Mesendoderm (in vitro differentiated cells): ENCODE measurements at regions not wholly inside any gene's neighbourhood (a gene's known extent, or its start where the extent isn't known, plus 50 kb on each side); places are given as distances from the start of the nearest gene placed in this dataset.

Source experiments
- DNase-seq: peaks from one replicate; pipeline ENCODE4 v3.0.0; 2013
- H2AK5ac ChIP-seq: 2 replicates; pipeline ENCODE4 v1.6.1; 2013; ENCODE audit warnings: low read length, inconsistent platforms
- H2BK120ac ChIP-seq: 2 replicates; pipeline ENCODE4 v1.6.1; 2013; ENCODE audit warnings: low read depth, mild to moderate bottlenecking, low read length, moderate library complexity, mixed read lengths
- H2BK15ac ChIP-seq: replicated peaks from 2 replicates; pipeline ENCODE4 v1.6.1; 2013; ENCODE audit warnings: low read depth, mild to moderate bottlenecking, moderate library complexity
- H2BK5ac ChIP-seq: 2 replicates; pipeline ENCODE4 v1.6.1; 2013; ENCODE audit warnings: low read length, inconsistent platforms
- H3K18ac ChIP-seq: 2 replicates; pipeline ENCODE4 v1.6.1; 2013; ENCODE audit warnings: mild to moderate bottlenecking, low read length, mixed read lengths
- H3K23ac ChIP-seq: one replicate; pipeline ENCODE4 v1.6.1; 2013; ENCODE audit warnings: low read length
- H3K27ac ChIP-seq: 2 replicates; pipeline ENCODE4 v1.5.1; 2013; ENCODE audit warnings: low read depth, mild to moderate bottlenecking, inconsistent platforms, low read length, moderate library complexity
- H3K27me3 ChIP-seq: 2 replicates; pipeline ENCODE4 v1.6.1; 2013; ENCODE audit warnings: low read length, control low read depth, mild to moderate bottlenecking, inconsistent platforms; ENCODE audit not compliant: insufficient read depth, poor library complexity
- H3K36me3 ChIP-seq: 2 replicates; pipeline ENCODE4 v1.6.1; 2013; ENCODE audit warnings: low read length, inconsistent platforms; ENCODE audit not compliant: control insufficient read depth, insufficient read depth
- H3K4ac ChIP-seq: one replicate; pipeline ENCODE4 v1.6.1; 2013; ENCODE audit warnings: low read depth, mild to moderate bottlenecking, low read length, moderate library complexity
- H3K4me1 ChIP-seq: 2 replicates; pipeline ENCODE4 v1.6.1; 2013; ENCODE audit warnings: low read depth, low read length, inconsistent platforms; ENCODE audit not compliant: control insufficient read depth
- H3K4me2 ChIP-seq: 2 replicates; pipeline ENCODE4 v1.6.1; 2013; ENCODE audit warnings: low read length
- H3K4me3 ChIP-seq: 2 replicates; pipeline ENCODE4 v1.5.1; 2013; ENCODE audit warnings: mild to moderate bottlenecking, low read length
- H3K56ac ChIP-seq: one replicate; pipeline ENCODE4 v1.6.1; 2013; ENCODE audit warnings: low read length
- H3K79me1 ChIP-seq: 2 replicates; pipeline ENCODE4 v1.6.1; 2013; ENCODE audit warnings: low read length, inconsistent platforms
- H3K79me2 ChIP-seq: 2 replicates; pipeline ENCODE4 v1.6.1; 2013; ENCODE audit warnings: mild to moderate bottlenecking, low read length; ENCODE audit not compliant: control insufficient read depth, insufficient read depth
- H3K9ac ChIP-seq: 2 replicates; pipeline ENCODE4 v1.6.1; 2013; ENCODE audit warnings: low read length, inconsistent platforms
- H4K5ac ChIP-seq: one replicate; pipeline ENCODE4 v1.6.1; 2013; ENCODE audit warnings: low read length
- H4K8ac ChIP-seq: one replicate; pipeline ENCODE4 v1.6.1; 2013; ENCODE audit warnings: low read depth, mild to moderate bottlenecking, control low read depth, low read length, moderate library complexity
- WGBS: extraction: QIAGEN DNeasy Blood & Tissue Kit; methylation state at CpG from one replicate; pipeline ENCODE4 v1.1.7; 2013; ENCODE audit warnings: low lambda C conversion rate, missing lambda C conversion rate; ENCODE audit not compliant: insufficient coverage; ENCODE audit errors: extremely low coverage; 5-methylcytosine and 5-hydroxymethylcytosine counted together

DNA sequence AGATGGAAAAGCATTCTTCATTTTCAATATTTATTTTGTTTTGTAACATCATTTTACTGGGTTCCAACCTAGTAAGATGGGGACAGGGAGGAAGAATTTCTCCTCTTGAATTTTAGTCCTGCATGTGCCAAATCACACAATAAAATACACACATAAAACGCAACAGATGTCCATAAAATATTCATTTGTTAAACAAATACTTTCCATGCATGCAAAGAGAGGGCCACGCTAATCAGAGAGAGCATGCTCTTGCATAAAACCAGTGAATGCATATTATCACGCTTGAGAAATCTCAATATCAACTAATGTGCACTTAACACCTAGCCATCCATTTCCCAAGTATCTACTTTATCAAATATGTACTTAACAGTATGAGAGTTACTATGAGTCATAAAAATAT lies 212.6 kb upstream of the TARS1 start:
- no peak for DNase-seq
- Histone ChIP-seq H3K4me1 (no peaks in the 10 kb centered on the region), H3K4me2 (no peak overlapping the region), H3K9ac (no peak overlapping the region), H3K79me1 (no peaks in the 10 kb centered on the region), H2BK5ac (no peak overlapping the region), H3K56ac (no peak overlapping the region), H4K5ac (no peak overlapping the region), H3K23ac (no peak overlapping the region), H3K4me3 (no peak overlapping the region), H3K4ac (no peak overlapping the region), H3K18ac (no peak overlapping the region), H2BK15ac (no peak overlapping the region), H2BK120ac (no peak overlapping the region), H2AK5ac (no peak overlapping the region), H3K36me3 (no peaks in the 10 kb centered on the region), H3K27ac (no peak overlapping the region), H4K8ac (no peak overlapping the region), H3K27me3 (no peaks in the 10 kb centered on the region), H3K79me2 (no peaks in the 10 kb centered on the region)
- WGBS = no CpG with 5 or more reads among the region's 3 CpGs

DNA sequence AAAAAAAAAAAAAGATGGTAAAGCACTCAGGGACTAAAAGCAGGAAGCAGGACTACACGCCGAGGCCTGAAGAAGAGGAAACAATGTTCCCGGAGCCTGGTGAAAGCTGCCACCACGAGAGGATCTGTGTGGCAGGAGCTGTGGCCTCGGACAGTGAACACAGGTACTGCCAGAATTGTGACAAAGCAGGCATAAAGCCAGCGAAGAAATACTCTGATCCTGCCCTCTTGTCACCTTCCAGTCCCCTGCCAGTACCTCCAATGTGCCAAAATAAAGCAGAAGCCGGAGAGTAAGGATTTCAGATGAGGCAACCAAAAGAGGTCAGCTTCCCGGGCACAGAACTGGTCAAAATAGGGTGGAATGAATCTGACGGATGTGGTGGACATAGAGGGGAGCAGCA lies 211.5 kb upstream of the TARS1 start:
- Histone ChIP-seq H3K18ac (no peak overlapping the region), H3K4me2 (no peak overlapping the region), H3K36me3 (no peaks in the 10 kb centered on the region), H2AK5ac (no peak overlapping the region), H3K9ac (no peak overlapping the region), H3K4ac (no peak overlapping the region), H3K79me1 (no peaks in the 10 kb centered on the region), H4K5ac (no peak overlapping the region), H3K4me1 (no peaks in the 10 kb centered on the region), H4K8ac (no peak overlapping the region), H2BK15ac (no peak overlapping the region), H2BK120ac (no peak overlapping the region), H3K79me2 (no peaks in the 10 kb centered on the region), H3K27me3 (no peaks in the 10 kb centered on the region), H3K56ac (no peak overlapping the region), H3K4me3 (no peak overlapping the region), H3K27ac (no peak overlapping the region), H3K23ac (no peak overlapping the region), H2BK5ac (no peak overlapping the region)
- DNase-seq = no peak
- no CpG with 5 or more reads among the region's 9 CpGs for WGBS

DNA sequence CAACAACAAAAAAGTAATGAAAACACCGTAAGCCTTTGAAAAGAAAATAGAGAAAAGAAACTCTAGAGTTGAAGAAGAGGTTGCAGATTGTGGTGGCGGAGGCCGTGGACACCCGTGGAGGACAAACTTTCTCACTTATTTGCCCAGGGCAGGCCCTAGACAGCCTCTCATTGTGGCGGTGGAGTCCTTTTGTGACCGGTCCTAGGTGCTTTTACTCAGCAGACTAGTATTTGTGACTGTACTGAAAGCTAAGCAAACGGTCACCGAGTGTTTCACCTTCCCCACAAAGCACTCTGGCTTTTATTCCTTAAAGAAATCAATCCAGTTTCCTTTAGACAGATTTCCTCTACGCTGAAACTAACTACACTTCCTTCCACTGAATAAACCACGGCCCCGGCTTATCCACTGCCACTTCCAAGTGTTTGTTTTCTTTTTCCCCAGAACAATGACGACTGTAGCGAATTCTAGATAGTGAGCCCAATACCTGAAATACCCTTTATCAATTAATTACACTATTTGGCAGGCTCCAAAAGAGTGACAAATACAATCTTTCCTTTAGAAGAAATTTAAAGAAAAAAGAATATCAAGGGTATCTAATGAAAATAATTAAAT lies 210.2 kb upstream of the TARS1 start:
- Histone ChIP-seq H3K79me2 (no peaks in the 10 kb centered on the region), H3K36me3 (no peaks in the 10 kb centered on the region), H3K56ac (no peak overlapping the region), H3K4me2 (no peak overlapping the region), H2BK15ac (no peak overlapping the region), H3K27ac (no peak overlapping the region), H3K27me3 (no peaks in the 10 kb centered on the region), H3K23ac (no peak overlapping the region), H4K8ac (no peak overlapping the region), H2AK5ac (no peak overlapping the region), H2BK120ac (no peak overlapping the region), H3K79me1 (no peaks in the 10 kb centered on the region), H3K4me1 (no peaks in the 10 kb centered on the region), H4K5ac (no peak overlapping the region), H3K9ac (no peak overlapping the region), H3K4me3 (no peak overlapping the region), H3K4ac (no peak overlapping the region), H2BK5ac (no peak overlapping the region), H3K18ac (no peak overlapping the region)
- DNase-seq = peak; percentile 14
- no CpG with 5 or more reads among the region's 13 CpGs for whole genome bisulfite sequencing

DNA sequence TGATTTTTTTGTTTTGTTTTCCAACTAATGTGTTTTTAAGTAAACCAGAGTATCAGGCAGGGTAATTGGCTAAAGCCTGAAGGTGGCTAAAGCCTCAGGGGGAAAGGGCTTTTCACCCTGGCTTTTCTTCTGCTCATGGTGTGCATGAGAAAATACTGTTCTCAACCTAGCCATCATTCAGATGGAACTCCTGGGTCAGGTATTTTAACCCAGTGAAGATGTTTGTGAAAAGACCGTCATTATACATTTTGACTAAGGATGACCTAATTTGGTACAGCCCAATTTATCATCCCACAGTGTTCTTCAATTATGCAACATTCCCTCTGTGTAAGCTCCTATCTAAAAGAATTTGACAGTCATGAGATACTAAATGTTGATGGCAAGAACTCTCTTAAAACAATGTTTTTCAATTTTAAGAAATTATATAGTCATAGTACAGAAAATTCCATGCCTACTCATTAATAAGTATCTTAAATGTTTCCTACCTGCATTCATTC lies 209.5 kb upstream of the TARS1 start:
- Histone ChIP-seq H3K4me3 (no peak overlapping the region), H3K4me1 (no peaks in the 10 kb centered on the region), H4K8ac (no peak overlapping the region), H4K5ac (no peak overlapping the region), H2AK5ac (no peak overlapping the region), H3K9ac (no peak overlapping the region), H3K36me3 (no peaks in the 10 kb centered on the region), H2BK5ac (no peak overlapping the region), H3K56ac (no peak overlapping the region), H3K18ac (no peak overlapping the region), H3K23ac (no peak overlapping the region), H3K27me3 (no peaks in the 10 kb centered on the region), H2BK15ac (no peak overlapping the region), H3K4me2 (no peak overlapping the region), H3K4ac (no peak overlapping the region), H3K79me2 (no peaks in the 10 kb centered on the region), H2BK120ac (no peak overlapping the region), H3K79me1 (no peaks in the 10 kb centered on the region), H3K27ac (no peak overlapping the region)
- no peak for DNase-seq
- no CpG with 5 or more reads among the region's 1 CpG for WGBS

DNA sequence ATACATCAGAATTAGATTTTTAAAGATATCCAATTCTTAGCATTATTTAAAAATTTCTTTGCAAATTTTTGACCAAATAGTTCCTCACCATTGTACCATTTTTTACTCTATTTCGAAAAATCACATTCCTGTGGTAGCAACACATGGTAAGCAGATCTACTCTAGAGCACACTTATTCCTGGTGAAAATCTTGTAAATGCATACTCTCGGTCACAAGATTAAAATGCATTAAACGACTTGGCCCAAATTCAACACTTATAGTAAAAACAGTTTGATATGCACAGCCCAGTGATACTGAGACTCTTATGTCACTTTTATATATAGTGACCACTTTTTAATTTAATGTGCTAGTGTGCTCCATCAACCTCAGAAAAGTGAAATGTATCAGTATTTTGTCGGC lies 208.8 kb upstream of the TARS1 start:
- H3K4me1 ChIP-seq = no peaks in the 10 kb centered on the region
- H2BK120ac ChIP-seq = no peak overlapping the region
- H3K79me2 ChIP-seq = no peaks in the 10 kb centered on the region
- no peak overlapping the region for H3K4ac ChIP-seq
- no peak overlapping the region for H3K18ac ChIP-seq
- H3K56ac ChIP-seq = no peak overlapping the region
- no peak for DNase-seq
- H3K23ac ChIP-seq = no peak overlapping the region
- H3K27me3 ChIP-seq = no peaks in the 10 kb centered on the region
- H3K9ac ChIP-seq = no peak overlapping the region
- no peak overlapping the region for H3K4me3 ChIP-seq
- H2BK5ac ChIP-seq = no peak overlapping the region
- H3K79me1 ChIP-seq = no peaks in the 10 kb centered on the region
- no peak overlapping the region for H4K5ac ChIP-seq
- H2AK5ac ChIP-seq = no peak overlapping the region
- H3K36me3 ChIP-seq = no peaks in the 10 kb centered on the region
- no peak overlapping the region for H2BK15ac ChIP-seq
- no peak overlapping the region for H4K8ac ChIP-seq
- no CpG with 5 or more reads among the region's 4 CpGs for WGBS
- H3K27ac ChIP-seq = no peak overlapping the region
- no peak overlapping the region for H3K4me2 ChIP-seq
